HTR-8/SVneo (cell line): ENCODE measurements at regions not wholly inside any gene's neighbourhood (a gene's known extent, or its start where the extent isn't known, plus 50 kb on each side); places are given as distances from the start of the nearest gene placed in this dataset.

Experiments used
- DNase-seq: peaks from one replicate; pipeline ENCODE4 v3.0.0; 2011; ENCODE audit warnings: low spot score, mixed read lengths; ENCODE audit not compliant: insufficient read length
- FAIRE-seq: peaks from 2 replicates; lab custom pipeline; 2011; peaks lifted over from hg19 to GRCh38; lab: Jason Lieb, UNC

- DNase-seq (no peak), FAIRE-seq (no peak)
These were observed 82.9 kb upstream of the BARX2 start for GRCh38 chr11:129292771-129293170.

GRCh38 chr11:129292092-129292491, 83.6 kb upstream of the BARX2 start:
- no peak for DNase-seq
- FAIRE-seq = no peak

- DNase-seq (no peak), FAIRE-seq (no peak)
These were observed 84.1 kb upstream of the BARX2 start for GRCh38 chr11:129291546-129291945.

- no peak for FAIRE-seq
- DNase-seq = no peak
These were observed 84.7 kb upstream of the BARX2 start for GRCh38 chr11:129290966-129291365.

- DNase-seq (no peak), FAIRE-seq (no peak)
These were observed 86.2 kb upstream of the BARX2 start for GRCh38 chr11:129289350-129290040.

- no peak for FAIRE-seq
- no peak for DNase-seq
These were observed 87.7 kb upstream of the BARX2 start for GRCh38 chr11:129287920-129288319.

- DNase-seq (no peak), FAIRE-seq (no peak)
These were observed 88.8 kb upstream of the BARX2 start for GRCh38 chr11:129286813-129287212.

GRCh38 chr11:129285402-129285786, 90.3 kb upstream of the BARX2 start:
- no peak for FAIRE-seq
- DNase-seq = no peak

- FAIRE-seq (no peak), DNase-seq (no peak)
These were observed 91.0 kb upstream of the ARHGAP32 start for GRCh38 chr11:129283141-129283540.

- FAIRE-seq = no peak
- DNase-seq = no peak
These were observed 90.5 kb upstream of the ARHGAP32 start for GRCh38 chr11:129282634-129283033.

- DNase-seq (no peak), FAIRE-seq (no peak)
These were observed 89.6 kb upstream of the ARHGAP32 start for GRCh38 chr11:129281471-129282415.

- no peak for FAIRE-seq
- DNase-seq = no peak
These were observed 88.1 kb upstream of the ARHGAP32 start for GRCh38 chr11:129280027-129280811.

GRCh38 chr11:129279326-129280026, 87.4 kb upstream of the ARHGAP32 start:
- DNase-seq (peak; percentile 48), FAIRE-seq (peak; percentile 63)

GRCh38 chr11:129278586-129279319, 86.6 kb upstream of the ARHGAP32 start:
- DNase-seq (no peak), FAIRE-seq (no peak)

GRCh38 chr11:129277198-129277843, 85.2 kb upstream of the ARHGAP32 start:
- no peak for FAIRE-seq
- DNase-seq = no peak

- DNase-seq (no peak), FAIRE-seq (no peak)
These were observed 83.7 kb upstream of the ARHGAP32 start for GRCh38 chr11:129275828-129276227.

GRCh38 chr11:129273944-129274711, 82.0 kb upstream of the ARHGAP32 start:
- no peak for FAIRE-seq
- DNase-seq = no peak

GRCh38 chr11:129273322-129273721, 81.2 kb upstream of the ARHGAP32 start:
- FAIRE-seq = no peak
- DNase-seq = no peak
